T-helper 22 cell (primary cell): ENCODE measurements at regions not wholly inside any gene's neighbourhood (a gene's known extent, or its start where the extent isn't known, plus 50 kb on each side); places are given as distances from the start of the nearest gene placed in this dataset.
"Not testable (repeated sequence)": the region's sequence is repeated elsewhere in the genome, so short reads cannot be mapped to it uniquely, and the experiment has no call there.

ENCODE experiments used
- DNase-seq: peaks from one replicate; pipeline ENCODE4 v3.0.0-alpha.2; 2020; ENCODE audit warnings: low read depth

GRCh38 chr22:49413146-49413545 lies 414.5 kb downstream of the BRD1 start:
- no peak for DNase-seq

- DNase-seq: no peak
These were observed 415.4 kb downstream of the BRD1 start for GRCh38 chr22:49412236-49412635.

DNA sequence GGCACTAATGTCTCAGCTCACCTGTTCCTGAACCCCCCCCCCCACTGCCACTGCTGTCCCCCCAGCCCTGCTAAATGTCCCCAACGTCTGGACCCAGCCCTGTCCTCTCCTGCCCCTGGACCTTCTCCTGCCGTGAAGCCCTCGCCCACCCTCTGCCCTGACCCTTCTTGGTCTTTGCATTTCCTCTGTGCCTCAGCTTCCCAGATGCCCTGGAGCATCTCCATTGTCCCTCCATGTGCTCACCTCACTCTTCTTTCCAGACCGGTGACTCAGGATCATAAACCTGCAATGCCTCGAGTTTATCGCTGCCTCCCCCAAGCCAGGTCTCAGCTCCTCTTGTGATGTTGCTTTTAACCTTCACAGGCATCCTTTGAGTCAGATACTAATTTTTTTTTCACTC lies 416.4 kb downstream of the BRD1 start:
- DNase-seq: no peak

GRCh38 chr22:49408102-49408836 lies 419.4 kb downstream of the BRD1 start:
- DNase-seq: no peak

DNA sequence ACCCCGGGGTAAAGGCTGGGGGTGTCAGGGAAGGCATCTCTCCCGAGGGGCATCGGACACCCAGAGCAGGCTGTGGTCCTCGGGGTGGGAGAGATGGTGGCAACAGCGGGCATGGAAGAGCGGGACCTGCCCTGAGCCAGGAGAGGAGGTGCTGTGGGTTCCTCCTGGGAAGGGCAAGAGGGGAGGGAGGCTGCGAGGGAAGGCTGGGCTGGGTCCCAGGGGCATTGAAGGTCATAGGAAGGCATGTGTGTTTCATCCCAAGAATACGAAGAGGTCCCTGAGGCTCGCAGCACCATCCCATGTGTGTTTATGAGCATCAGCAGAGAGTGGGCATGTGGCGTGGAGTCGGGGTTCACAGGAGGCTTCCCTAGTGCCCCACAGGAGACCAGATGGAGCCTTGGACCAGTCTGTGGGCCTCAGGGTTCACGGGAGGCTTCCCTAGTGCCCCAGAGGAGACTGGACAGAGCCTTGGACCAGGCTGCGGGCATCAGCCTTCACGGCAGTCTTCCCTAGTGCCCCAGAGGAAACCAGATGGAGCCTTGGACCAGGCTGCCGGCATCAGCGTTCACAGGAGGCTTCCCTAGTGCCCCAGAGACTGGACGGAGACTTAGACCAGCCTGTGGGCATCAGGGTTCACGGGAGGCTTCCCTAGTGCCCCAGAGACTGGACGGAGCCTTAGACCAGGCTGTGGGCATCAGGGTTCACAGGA lies 420.6 kb downstream of the BRD1 start:
- no peak for DNase-seq

DNA sequence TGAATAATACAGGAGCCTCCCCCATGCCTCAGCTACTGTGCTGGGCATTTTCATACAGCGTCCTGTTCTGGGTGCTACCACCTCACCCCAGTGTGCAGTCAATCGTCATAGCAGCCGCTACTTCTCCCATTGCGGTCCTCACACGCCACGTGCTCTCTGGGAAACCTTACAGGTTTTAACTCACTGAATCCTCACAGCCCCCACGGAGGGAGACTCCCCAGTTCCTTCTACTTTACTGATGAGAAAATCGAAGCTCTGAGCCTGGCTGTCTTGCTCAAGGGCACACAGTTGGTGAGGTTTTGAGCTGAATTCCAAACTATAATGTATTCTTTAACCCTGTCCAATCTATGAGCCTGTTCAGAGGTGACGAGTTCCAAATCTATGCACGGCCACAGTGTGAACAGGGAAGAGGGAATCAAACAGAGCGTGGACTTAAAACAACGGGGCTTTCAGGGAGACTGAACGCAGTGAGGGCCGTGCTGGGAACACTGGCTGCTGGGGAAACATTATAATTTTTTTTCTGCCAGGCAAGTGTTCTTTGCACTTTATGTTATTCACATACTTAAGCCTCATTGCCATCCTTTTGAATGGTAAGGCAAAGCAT lies 421.5 kb downstream of the BRD1 start:
- no peak for DNase-seq

DNA sequence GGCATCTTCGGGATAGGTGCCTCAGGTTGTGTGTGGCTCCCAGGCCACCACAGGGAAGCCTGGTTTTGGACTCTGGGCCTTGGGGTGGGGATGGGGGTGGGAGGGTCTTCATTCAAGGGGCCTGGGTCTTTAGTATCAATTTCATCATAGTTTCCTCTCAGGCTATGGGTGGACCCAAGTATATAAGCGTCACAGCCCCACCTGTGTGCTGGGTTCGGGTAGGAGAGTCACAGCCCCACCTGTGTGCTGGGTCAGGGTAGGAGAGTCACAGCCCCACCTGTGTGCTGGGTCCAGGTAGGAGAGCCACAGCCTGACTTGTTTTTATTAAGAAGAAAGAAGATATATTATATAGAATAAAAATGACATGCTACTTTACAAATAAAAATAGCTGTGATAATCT lies 422.1 kb downstream of the BRD1 start:
- no peak for DNase-seq

GRCh38 chr22:49404576-49405241 lies 423.0 kb downstream of the BRD1 start:
- no peak for DNase-seq

GRCh38 chr22:49404020-49404419 lies 423.7 kb downstream of the BRD1 start:
- DNase-seq: no peak

DNA sequence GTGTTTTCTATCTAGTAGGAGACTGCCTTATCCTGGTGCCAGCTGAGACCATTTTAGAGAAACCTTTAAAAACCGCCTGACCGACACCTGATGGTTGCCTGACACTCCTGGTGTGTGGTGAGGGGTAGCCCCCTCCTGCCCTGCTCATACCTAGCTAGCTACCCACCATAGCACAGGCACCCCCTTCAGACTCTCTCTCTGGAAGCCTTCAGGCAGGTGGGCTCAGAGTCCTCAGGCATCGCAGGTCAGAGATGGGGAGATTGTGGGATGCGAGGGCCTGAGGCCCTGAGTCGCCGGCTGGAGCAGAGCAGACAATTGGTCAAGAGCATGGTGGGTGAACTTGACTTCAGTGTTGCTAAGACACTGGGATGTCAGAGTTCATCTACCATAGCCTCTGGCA lies 424.6 kb downstream of the BRD1 start:
- DNase-seq: no peak

DNA sequence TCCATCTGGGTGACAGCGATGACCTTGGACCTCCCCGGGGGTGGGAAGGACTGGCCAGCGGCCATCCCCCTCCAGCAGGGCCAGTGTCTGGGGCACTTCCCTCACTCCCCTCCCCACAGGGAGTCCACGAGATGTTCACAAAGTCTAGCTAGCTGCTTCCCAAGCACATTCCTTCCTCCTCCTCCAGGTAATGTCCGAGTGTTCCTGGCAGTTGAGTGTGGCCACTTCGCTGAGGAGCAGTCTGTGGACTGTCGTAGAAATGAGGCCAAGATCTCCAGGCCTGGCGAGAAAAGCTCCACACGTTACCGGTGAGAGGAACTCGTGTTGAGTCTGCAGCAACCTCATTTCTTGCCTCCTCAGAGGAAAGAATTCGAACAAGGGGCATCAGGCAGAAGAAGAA lies 425.5 kb downstream of the BRD1 start:
- DNase-seq: no peak

GRCh38 chr22:49400941-49401598 lies 426.6 kb downstream of the BRD1 start:
- DNase-seq: no peak

DNA sequence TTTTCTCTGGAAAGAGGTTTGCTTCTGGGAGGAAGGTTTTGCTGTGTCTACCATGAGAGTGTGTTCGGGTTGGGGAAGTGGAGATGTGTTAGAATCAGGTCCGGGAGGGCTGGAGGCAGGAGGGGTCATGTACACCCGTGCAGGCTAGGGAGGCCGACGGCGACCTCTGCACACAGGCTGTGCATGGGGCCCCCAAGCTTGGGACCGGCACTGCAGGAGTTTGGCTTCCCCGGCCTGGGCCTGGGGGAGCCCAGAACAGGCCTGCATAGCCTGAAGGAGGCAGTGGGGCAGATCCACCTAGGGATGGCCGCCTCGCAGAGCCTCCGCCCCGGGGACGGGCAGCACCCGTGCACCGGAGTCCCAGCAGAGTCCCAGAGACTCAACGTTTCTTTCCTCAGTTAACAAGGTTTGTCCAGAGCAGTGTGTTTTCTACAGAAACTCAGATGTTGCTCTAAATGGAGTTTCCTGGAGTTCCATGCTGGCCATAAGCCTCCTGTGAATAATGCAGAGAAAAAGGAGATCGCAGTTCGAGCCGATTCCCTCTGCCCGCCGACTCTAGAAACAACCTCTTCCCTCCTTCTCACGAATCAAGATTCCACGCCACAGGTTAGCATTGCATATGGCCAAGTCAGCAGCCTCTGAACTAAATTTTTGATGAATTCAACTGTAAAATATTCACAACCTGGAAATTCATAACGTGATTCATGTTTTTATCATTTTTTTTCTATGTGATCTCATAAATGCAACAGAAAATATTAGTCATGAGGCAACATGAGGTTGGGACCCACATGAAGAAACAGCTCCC lies 427.3 kb downstream of the BRD1 start:
- no peak for DNase-seq

GRCh38 chr22:49398646-49399045 lies 429.0 kb downstream of the BRD1 start:
- no peak for DNase-seq

- DNase-seq: no peak
These were observed 429.6 kb downstream of the BRD1 start for GRCh38 chr22:49398115-49398514.

- DNase-seq: no peak
These were observed 430.9 kb downstream of the BRD1 start for GRCh38 chr22:49396817-49397216.

DNA sequence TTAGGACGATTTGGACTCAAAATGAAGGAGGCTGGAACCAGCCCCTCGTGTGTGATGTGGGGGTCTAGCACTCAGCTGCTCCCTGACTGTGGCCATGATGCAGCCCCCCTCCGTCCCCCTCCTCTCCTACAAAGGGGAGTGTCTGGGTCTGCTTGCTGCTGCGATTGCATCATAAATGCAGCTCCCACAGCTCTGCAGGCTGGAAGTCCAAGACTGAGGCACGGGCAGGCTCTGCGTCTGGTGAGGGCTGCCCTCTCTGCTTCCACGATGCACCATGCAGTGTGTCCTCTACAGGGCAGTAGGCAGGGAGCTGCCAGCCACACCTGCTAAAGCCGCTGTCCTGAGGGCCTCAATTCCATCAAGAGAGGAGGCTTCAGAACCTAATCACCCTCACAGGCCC lies 432.1 kb downstream of the BRD1 start:
- no peak for DNase-seq

DNA sequence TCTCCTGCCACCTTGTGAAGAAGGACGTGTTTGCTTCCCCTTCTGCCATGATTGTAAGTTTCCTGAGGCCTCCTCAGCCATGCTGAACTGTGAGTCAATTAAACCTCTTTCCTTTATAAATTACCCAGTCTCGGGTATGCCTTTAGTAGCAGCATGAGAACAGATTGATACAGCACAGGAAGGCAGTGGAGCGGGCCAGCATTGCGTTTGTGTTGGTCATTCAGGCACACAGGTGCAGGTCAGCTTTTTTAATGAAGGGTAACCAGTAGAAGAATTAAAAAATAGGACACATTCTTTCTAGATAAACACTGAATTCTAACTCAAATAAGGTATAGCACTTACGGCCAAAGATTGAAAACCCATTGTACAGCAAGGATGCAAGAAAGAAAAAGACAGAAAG lies 432.6 kb downstream of the BRD1 start:
- DNase-seq: not testable (repeated sequence)

DNA sequence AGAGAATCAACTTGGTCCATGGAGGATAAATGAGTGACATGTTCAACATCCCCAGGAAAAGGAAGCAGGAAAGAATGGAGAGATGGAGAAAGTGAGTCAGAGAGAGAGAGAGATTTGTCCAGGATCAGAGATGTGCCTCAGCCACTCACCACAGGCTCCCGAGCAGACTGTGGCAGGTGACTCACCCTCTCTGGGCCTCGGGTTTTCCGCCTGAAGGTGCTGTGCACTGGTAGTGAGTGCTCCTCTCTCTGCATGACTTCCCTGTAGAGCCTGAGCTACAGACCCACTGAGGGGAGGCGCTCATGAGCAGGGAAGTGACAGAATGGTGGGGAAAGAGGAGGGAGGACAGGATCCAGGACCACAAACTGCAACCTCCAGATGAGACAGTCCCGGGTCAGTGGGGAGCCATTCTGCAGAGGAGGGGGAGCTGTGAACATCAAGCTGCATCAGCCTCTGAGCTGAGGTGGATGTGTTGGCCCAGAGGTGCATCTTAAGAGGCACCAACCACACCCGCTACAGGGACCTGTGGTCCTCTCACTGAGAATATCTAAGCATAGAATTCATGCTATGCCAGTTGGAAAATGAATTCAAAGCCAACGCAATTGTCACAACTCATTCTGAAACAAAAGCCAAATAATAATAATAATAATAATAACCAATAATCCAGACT lies 433.4 kb downstream of the BRD1 start:
- DNase-seq: no peak

- DNase-seq: no peak
These were observed 434.1 kb downstream of the BRD1 start for GRCh38 chr22:49393526-49393925.
